GM23338 (cell line): ENCODE measurements at regions not wholly inside any gene's neighbourhood (a gene's known extent, or its start where the extent isn't known, plus 50 kb on each side); places are given as distances from the start of the nearest gene placed in this dataset.

Experiments used
- ATAC-seq: fragments of 200-7000 bp; cut with Tn5 transposase; 3 replicates; pipeline ENCODE4 v1.9.1; 2020
- DNase-seq: peaks from one replicate; pipeline ENCODE4 v3.0.0-alpha.2; 2015; ENCODE audit warnings: low spot score
- H2AFZ ChIP-seq: fragments of 200-600 bp; sonication (generic); 2 replicates; pipeline ENCODE4 v1.8.0; 2016; ENCODE audit warnings: antibody characterized with exemption, mild to moderate bottlenecking, moderate library complexity
- H3F3A ChIP-seq: fragments of 200-600 bp; sonication (generic); replicated peaks from 2 replicates; pipeline ENCODE4 v1.8.0; 2017; ENCODE audit warnings: antibody characterized with exemption, mixed run types, low read depth
- H3K27ac ChIP-seq: fragments of 200-600 bp; sonication (generic); 2 replicates; pipeline ENCODE4 v1.6.1; 2016; ENCODE audit warnings: low read depth
- H3K27me3 ChIP-seq: fragments of 200-600 bp; sonication (generic); 2 replicates; pipeline ENCODE4 v1.8.0; 2016; ENCODE audit warnings: mild to moderate bottlenecking, mixed run types, moderate library complexity; ENCODE audit not compliant: insufficient read depth
- H3K36me3 ChIP-seq: fragments of 200-600 bp; sonication (generic); 2 replicates; pipeline ENCODE4 v1.8.0; 2016; ENCODE audit warnings: mild to moderate bottlenecking; ENCODE audit not compliant: insufficient read depth
- H3K4me1 ChIP-seq: fragments of 200-600 bp; sonication (generic); 2 replicates; pipeline ENCODE4 v1.8.0; 2016; ENCODE audit warnings: mild to moderate bottlenecking, moderate library complexity; ENCODE audit not compliant: insufficient read depth
- H3K4me2 ChIP-seq: fragments of 200-600 bp; sonication (generic); 2 replicates; pipeline ENCODE4 v1.7.1; 2017; ENCODE audit warnings: mixed run types
- H3K4me3 ChIP-seq: fragments of 200-600 bp; sonication (generic); 2 replicates; pipeline ENCODE4 v1.6.1; 2016; ENCODE audit warnings: mixed run types
- H3K79me2 ChIP-seq: fragments of 200-600 bp; sonication (generic); replicated peaks from 2 replicates; pipeline ENCODE4 v1.8.0; 2017; ENCODE audit warnings: mild to moderate bottlenecking; ENCODE audit not compliant: insufficient read depth
- H3K9me2 ChIP-seq: fragments of 200-600 bp; sonication (generic); 2 replicates; pipeline ENCODE4 v1.8.0; 2017; ENCODE audit not compliant: insufficient read depth
- H4K20me1 ChIP-seq: fragments of 200-600 bp; sonication (generic); replicated peaks from 2 replicates; pipeline ENCODE4 v1.8.0; 2017; ENCODE audit warnings: mild to moderate bottlenecking; ENCODE audit not compliant: insufficient read depth
- H3K27ac Mint-ChIP-seq: 2 replicates; pipeline ENCODE4 v1.8.0; 2020; ENCODE audit warnings: inconsistent platforms, mild to moderate bottlenecking, moderate library complexity, mixed read lengths
- H3K27me3 Mint-ChIP-seq: 3 replicates; pipeline ENCODE4 v1.8.0; 2022; ENCODE audit warnings: low read depth, mild to moderate bottlenecking, moderate library complexity, mixed read lengths, inconsistent platforms; ENCODE audit not compliant: insufficient read depth, poor library complexity
- H3K36me3 Mint-ChIP-seq: 3 replicates; pipeline ENCODE4 v1.8.0; 2021; ENCODE audit warnings: low read depth, mild to moderate bottlenecking, inconsistent platforms, moderate library complexity, mixed read lengths
- H3K4me1 Mint-ChIP-seq: 3 replicates; pipeline ENCODE4 v1.8.0; 2020; ENCODE audit warnings: mild to moderate bottlenecking, inconsistent platforms, mixed read lengths
- H3K4me3 Mint-ChIP-seq: 3 replicates; pipeline ENCODE4 v1.8.0; 2021; ENCODE audit warnings: moderate library complexity, mild to moderate bottlenecking, inconsistent platforms, mixed read lengths
- H3K9me3 Mint-ChIP-seq: 3 replicates; pipeline ENCODE4 v1.8.0; 2020; ENCODE audit warnings: moderate library complexity, mild to moderate bottlenecking, inconsistent platforms, mixed read lengths
- EZH2 ChIP-seq: fragments of 200-600 bp; sonication (generic); IDR thresholded peaks from one replicate; pipeline ENCODE4 v1.8.0; 2017; ENCODE audit warnings: antibody characterized with exemption, mild to moderate bottlenecking, low read depth; ENCODE audit not compliant: unreplicated experiment
- JUNB ChIP-seq: IDR thresholded peaks from one replicate; pipeline ENCODE4 v1.6.1; 2016; ENCODE audit warnings: antibody characterized with exemption; ENCODE audit not compliant: unreplicated experiment
- NANOG ChIP-seq: IDR thresholded peaks from 2 replicates; pipeline ENCODE4 v1.6.1; 2016; ENCODE audit warnings: antibody characterized with exemption, borderline replicate concordance
- REST ChIP-seq: IDR thresholded peaks from one replicate; pipeline ENCODE4 v1.6.1; 2018; ENCODE audit warnings: antibody characterized with exemption; ENCODE audit not compliant: unreplicated experiment
- TF ChIP-seq, protein P1 (sequence below), 2 experiments: fragments of 200-600 bp in 1 of 2; sonication (generic) in 1 of 2; conservative IDR thresholded peaks; 2 replicates each; pipeline versions ENCODE4 v1.5.1 to v1.6.1; 2016 to 2017; ENCODE audit warnings: antibody characterized with exemption in 2 of 2, low read depth in 2 of 2, mild to moderate bottlenecking in 2 of 2, moderate library complexity in 1 of 2

- TF ChIP-seq, protein P1, sequence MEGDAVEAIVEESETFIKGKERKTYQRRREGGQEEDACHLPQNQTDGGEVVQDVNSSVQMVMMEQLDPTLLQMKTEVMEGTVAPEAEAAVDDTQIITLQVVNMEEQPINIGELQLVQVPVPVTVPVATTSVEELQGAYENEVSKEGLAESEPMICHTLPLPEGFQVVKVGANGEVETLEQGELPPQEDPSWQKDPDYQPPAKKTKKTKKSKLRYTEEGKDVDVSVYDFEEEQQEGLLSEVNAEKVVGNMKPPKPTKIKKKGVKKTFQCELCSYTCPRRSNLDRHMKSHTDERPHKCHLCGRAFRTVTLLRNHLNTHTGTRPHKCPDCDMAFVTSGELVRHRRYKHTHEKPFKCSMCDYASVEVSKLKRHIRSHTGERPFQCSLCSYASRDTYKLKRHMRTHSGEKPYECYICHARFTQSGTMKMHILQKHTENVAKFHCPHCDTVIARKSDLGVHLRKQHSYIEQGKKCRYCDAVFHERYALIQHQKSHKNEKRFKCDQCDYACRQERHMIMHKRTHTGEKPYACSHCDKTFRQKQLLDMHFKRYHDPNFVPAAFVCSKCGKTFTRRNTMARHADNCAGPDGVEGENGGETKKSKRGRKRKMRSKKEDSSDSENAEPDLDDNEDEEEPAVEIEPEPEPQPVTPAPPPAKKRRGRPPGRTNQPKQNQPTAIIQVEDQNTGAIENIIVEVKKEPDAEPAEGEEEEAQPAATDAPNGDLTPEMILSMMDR (conservative IDR thresholded peaks at IDR 0.05; ENCODE audit: low read depth in 2 of 2), result 0 out of 4 replicates have a peak, but pooled peaks of 1 of the 2 experiments have one; percentile 7
- TF ChIP-seq EZH2 (peak; percentile 55), JUNB (no peak)
Observed at GRCh38 chr1:98049370-98050135, 128.7 kb upstream of the DPYD start (continued).

GRCh38 chr1:98048751-98049325, 128.0 kb upstream of the DPYD start:
- H3K4me1 Mint-ChIP-seq, result peaks cover 31% of the 10 kb centered on the region
- peaks cover 98% of the 10 kb centered on the region for H3K27me3 ChIP-seq
- H3K27me3 Mint-ChIP-seq, result peaks cover 73% of the 10 kb centered on the region
- no peaks in the 10 kb centered on the region for H3K9me3 Mint-ChIP-seq
- DNase-seq, result no peak
- TF ChIP-seq EZH2, result peak; percentile 22
- no peak for TF ChIP-seq NANOG
- no peak overlapping the region for H3K27ac ChIP-seq
- no peak for ATAC-seq
- peak overlapping the region; percentile 71 for H3K4me3 Mint-ChIP-seq
- H3K27ac Mint-ChIP-seq, result no peak overlapping the region
- peaks cover 7% of the 10 kb centered on the region; the same call in 1 of the 2 replicates for H4K20me1 ChIP-seq
- no peak overlapping the region for H2AFZ ChIP-seq
- peak overlapping the region; percentile 76 for H3K4me2 ChIP-seq
- H3K9me2 ChIP-seq, result no peaks in the 10 kb centered on the region
- peaks cover 30% of the 10 kb centered on the region for H3K4me1 ChIP-seq
- H3K36me3 Mint-ChIP-seq, result no peaks in the 10 kb centered on the region
- peaks cover 3% of the 10 kb centered on the region; the same call in 1 of the 2 replicates for H3F3A ChIP-seq
- peak overlapping the region; percentile 55 for H3K4me3 ChIP-seq
- H3K36me3 ChIP-seq, result no peaks in the 10 kb centered on the region
- no peaks in the 10 kb centered on the region for H3K79me2 ChIP-seq

GRCh38 chr1:98048244-98048643, 127.4 kb upstream of the DPYD start:
- peak overlapping the region; percentile 55 for H3K4me3 ChIP-seq
- peaks cover 3% of the 10 kb centered on the region; the same call in 1 of the 2 replicates for H3F3A ChIP-seq
- no peak overlapping the region for H3K27ac ChIP-seq
- Mint-ChIP-seq H3K4me1 (peaks cover 34% of the 10 kb centered on the region), H3K27ac (no peak overlapping the region), H3K36me3 (no peaks in the 10 kb centered on the region), H3K27me3 (peaks cover 72% of the 10 kb centered on the region), H3K9me3 (no peaks in the 10 kb centered on the region), H3K4me3 (peak overlapping the region; percentile 71)
- H3K4me1 ChIP-seq, result peaks cover 35% of the 10 kb centered on the region
- no peaks in the 10 kb centered on the region for H3K79me2 ChIP-seq
- peak; percentile 90 for DNase-seq
- no peaks in the 10 kb centered on the region for H3K9me2 ChIP-seq
- H4K20me1 ChIP-seq, result peaks cover 7% of the 10 kb centered on the region; the same call in 1 of the 2 replicates
- no peak overlapping the region for H2AFZ ChIP-seq
- peak; percentile 46 for ATAC-seq
- H3K4me2 ChIP-seq, result peak overlapping the region; percentile 76
- H3K27me3 ChIP-seq, result peaks cover 98% of the 10 kb centered on the region
- H3K36me3 ChIP-seq, result no peaks in the 10 kb centered on the region
- TF ChIP-seq, protein P1 (conservative IDR thresholded peaks at IDR 0.05; ENCODE audit: low read depth in 2 of 2), result no peak
- TF ChIP-seq REST, result peak; percentile 95
